ENCODE measurements at regions not wholly inside any gene's neighbourhood (a gene's known extent, or its start where the extent isn't known, plus 50 kb on each side); places are given as distances from the start of the nearest gene placed in this dataset.

GRCh38 chr2:117118994-117119393 lies 695.5 kb upstream of the DDX18 start:
- no peak for TF ChIP-seq SUZ12 (IDR thresholded peaks at IDR 0.05)
- TF ChIP-seq ELF4 (IDR thresholded peaks at IDR 0.05), result no peak
- no peak for TF ChIP-seq ZNF384 (IDR thresholded peaks at IDR 0.05)
- TF ChIP-seq SP1 (IDR thresholded peaks at IDR 0.05), result no peak
- no peak for TF ChIP-seq FOXK2 (IDR thresholded peaks at IDR 0.05)
- TF ChIP-seq LEF1 (IDR thresholded peaks at IDR 0.05; ENCODE audit: borderline replicate concordance), result no peak
- no peak for TF ChIP-seq CTBP1 (IDR thresholded peaks at IDR 0.05; ENCODE audit: borderline replicate concordance)
- no peak for TF ChIP-seq BHLHE40 (IDR thresholded peaks at IDR 0.05; ENCODE audit: borderline replicate concordance)
- no peak for TF ChIP-seq HDGF (IDR thresholded peaks at IDR 0.05; ENCODE audit: borderline replicate concordance)
- TF ChIP-seq TARDBP (IDR thresholded peaks at IDR 0.05), result no peak

All from HEK293T (cell line).